DOHH2 (cell line): ENCODE measurements at regions not wholly inside any gene's neighbourhood (a gene's known extent, or its start where the extent isn't known, plus 50 kb on each side); places are given as distances from the start of the nearest gene placed in this dataset.

ENCODE experiments used
- CTCF ChIP-seq: fragments of 200-600 bp; sonication (generic); IDR thresholded peaks from one replicate; pipeline ENCODE4 v1.5.1; 2014; ENCODE audit warnings: antibody characterized with exemption, mild to moderate bottlenecking, low read depth, low read length; ENCODE audit not compliant: poor library complexity, severe bottlenecking
- EZH2phosphoT487 ChIP-seq: fragments of 200-600 bp; sonication (generic); IDR thresholded peaks from 2 replicates; pipeline ENCODE4 v1.6.1; 2017; ENCODE audit warnings: borderline replicate concordance, mild to moderate bottlenecking, antibody characterized with exemption, low read length, moderate library complexity, mixed read lengths

GRCh38 chr12:94771741-94772140, 121.4 kb upstream of the TMCC3 start:
- TF ChIP-seq CTCF (no peak), EZH2phosphoT487 (no peak)
